ENCODE measurements at regions not wholly inside any gene's neighbourhood (a gene's known extent, or its start where the extent isn't known, plus 50 kb on each side); places are given as distances from the start of the nearest gene placed in this dataset.

DNA sequence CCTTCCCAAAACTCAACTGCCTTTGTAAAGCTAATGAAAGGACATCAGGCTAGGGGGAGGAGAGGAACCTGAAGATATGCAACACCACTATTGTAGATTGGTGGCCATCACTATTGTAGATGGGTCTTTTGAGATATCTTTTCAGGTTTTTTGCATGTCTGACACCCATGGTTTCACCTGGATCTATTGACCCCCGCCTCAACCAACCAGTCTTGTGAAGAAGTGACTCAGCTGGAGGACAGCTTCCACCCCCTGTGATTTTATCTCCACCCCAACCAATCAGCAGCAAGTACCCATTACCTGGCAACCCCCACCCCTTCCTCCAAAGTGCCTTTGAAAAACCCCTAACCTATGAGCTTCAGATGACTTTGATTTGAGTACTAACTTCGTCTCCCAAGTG, 382.6 kb upstream of the GOT2 start:
- TF ChIP-seq TAF1 (IDR thresholded peaks at IDR 0.05; ENCODE audit: borderline replicate concordance, low read depth, low read length) (no peak), POLR2A (IDR thresholded peaks at IDR 0.05; ENCODE audit: low read depth, low read length) (no peak)

All from GM12892 (cell line).